A673 (cell line): ENCODE measurements at regions not wholly inside any gene's neighbourhood (a gene's known extent, or its start where the extent isn't known, plus 50 kb on each side); places are given as distances from the start of the nearest gene placed in this dataset.

ENCODE experiments used
- BruUV-seq: library from RNA; stranded (reverse); fragments of 400-500 nt; replicated peaks from 2 replicates; lab custom pipeline; 2021; lab: Mats Ljungman, UMichigan
- CTCF ChIA-PET: fragments of 300-600 bp; sonication (Branson Sonifier 250); formaldehyde crosslinking; loops from one replicate; lab custom pipeline; 2022; ENCODE audit warnings: antibody characterized with exemption; lab: Charles Lee
- POLR2A ChIA-PET: fragments of 300-600 bp; sonication (Branson Sonifier 250); formaldehyde crosslinking; loops from one replicate; lab custom pipeline; 2022; ENCODE audit warnings: antibody characterized with exemption; ENCODE audit not compliant: low non-redundant PET; lab: Charles Lee
- DNase-seq: peaks from one replicate; pipeline ENCODE4 v3.0.0-alpha.2; 2015; ENCODE audit warnings: low spot score
- H3K27ac ChIP-seq: fragments of 200-600 bp; sonication (generic); 2 replicates; pipeline ENCODE4 v1.5.1; 2016; ENCODE audit warnings: mixed run types, low read depth, mild to moderate bottlenecking, mixed read lengths, antibody characterized with exemption, low read length; ENCODE audit not compliant: poor library complexity, severe bottlenecking
- H3K27me3 ChIP-seq: fragments of 200-600 bp; sonication (generic); replicated peaks from 2 replicates; pipeline ENCODE4 v1.6.1; 2017; ENCODE audit warnings: mixed run types, low read depth, mild to moderate bottlenecking, mixed read lengths, antibody characterized with exemption, low read length; ENCODE audit not compliant: insufficient read depth, poor library complexity
- H3K36me3 ChIP-seq: fragments of 200-600 bp; sonication (generic); 2 replicates; pipeline ENCODE4 v1.6.1; 2016; ENCODE audit warnings: mixed run types, mild to moderate bottlenecking, mixed read lengths, antibody characterized with exemption, low read length; ENCODE audit not compliant: insufficient read depth, poor library complexity, severe bottlenecking
- H3K4me1 ChIP-seq: fragments of 200-600 bp; sonication (generic); 2 replicates; pipeline ENCODE4 v1.6.1; 2017; ENCODE audit warnings: mixed run types, mild to moderate bottlenecking, mixed read lengths, antibody characterized with exemption, low read length; ENCODE audit not compliant: insufficient read depth, poor library complexity, severe bottlenecking
- H3K4me3 ChIP-seq: fragments of 200-600 bp; sonication (generic); 2 replicates; pipeline ENCODE4 v1.5.1; 2016; ENCODE audit warnings: low read depth, mixed run types, mild to moderate bottlenecking, mixed read lengths, low read length; ENCODE audit not compliant: poor library complexity, severe bottlenecking
- H3K9me3 ChIP-seq: fragments of 200-600 bp; sonication (generic); 2 replicates; pipeline ENCODE4 v1.6.1; 2016; ENCODE audit warnings: mixed run types, low read depth, mild to moderate bottlenecking, mixed read lengths, antibody characterized with exemption, low read length; ENCODE audit not compliant: poor library complexity, severe bottlenecking
- CTCF ChIP-seq: fragments of 300-800, 200-600 bp; sonication (generic); conservative IDR thresholded peaks from 2 replicates; pipeline ENCODE4 v1.5.1; 2017; ENCODE audit warnings: low read depth, mild to moderate bottlenecking, antibody characterized with exemption, low read length, moderate library complexity, mixed read lengths
- EZH2 ChIP-seq: fragments of 200-600 bp; sonication (generic); IDR thresholded peaks from 2 replicates; pipeline ENCODE4 v1.6.1; 2017; ENCODE audit warnings: borderline replicate concordance, low read depth, mild to moderate bottlenecking, mixed read lengths, antibody characterized with exemption, low read length; ENCODE audit not compliant: poor library complexity, severe bottlenecking
- intact Hi-C: fragments of 100-400 bp; cut with micrococcal nuclease; formaldehyde crosslinking; loops from one replicate; pipeline ENCODE4 v1.10.0; 2022; ENCODE audit not compliant: unreplicated experiment

GRCh38 chr1:214117780-214118179 lies 130.0 kb downstream of the PROX1 start:
- Histone ChIP-seq H3K36me3 (no peaks in the 10 kb centered on the region), H3K27ac (no peak overlapping the region), H3K4me1 (no peaks in the 10 kb centered on the region), H3K4me3 (no peak overlapping the region), H3K9me3 (no peaks in the 10 kb centered on the region), H3K27me3 (peaks cover 45% of the 10 kb centered on the region)
- ChIA-PET POLR2A (no interaction called here), CTCF (no interaction called here)
- intact Hi-C loops: no loop called here
- TF ChIP-seq CTCF (no peak), EZH2 (no peak)
- no TSS peak for BruUV-seq
- DNase-seq: no peak

- no peak for DNase-seq
- peaks cover 32% of the 10 kb centered on the region for H3K27me3 ChIP-seq
- H3K4me3 ChIP-seq: no peak overlapping the region
- TF ChIP-seq EZH2: no peak
- no peak for TF ChIP-seq CTCF
- H3K4me1 ChIP-seq: no peaks in the 10 kb centered on the region
- CTCF ChIA-PET: no interaction called here
- BruUV-seq: no TSS peak
- POLR2A ChIA-PET: no interaction called here
- H3K36me3 ChIP-seq: no peaks in the 10 kb centered on the region
- intact Hi-C loops: loop anchor here (5.0 kb wide), 2 partner anchors 748 to 998 kb away; no protein-coding TSS in a partner anchor
- H3K27ac ChIP-seq: no peak overlapping the region
- H3K9me3 ChIP-seq: no peaks in the 10 kb centered on the region
Observed at GRCh38 chr1:214120191-214120590, 132.4 kb downstream of the PROX1 start.

- no peak for DNase-seq
- H3K9me3 ChIP-seq: no peaks in the 10 kb centered on the region
- H3K36me3 ChIP-seq: no peaks in the 10 kb centered on the region
- ChIA-PET CTCF (no interaction called here), POLR2A (no interaction called here)
- no TSS peak for BruUV-seq
- no peak for TF ChIP-seq CTCF
- peaks cover 27% of the 10 kb centered on the region for H3K27me3 ChIP-seq
- H3K4me1 ChIP-seq: no peaks in the 10 kb centered on the region
- H3K27ac ChIP-seq: no peak overlapping the region
- H3K4me3 ChIP-seq: no peak overlapping the region
- intact Hi-C loops: loop anchor here (5.0 kb wide), 2 partner anchors 749 to 999 kb away; no protein-coding TSS in a partner anchor
Observed at GRCh38 chr1:214120951-214121350, 133.2 kb downstream of the PROX1 start.
